ENCODE measurements at regions not wholly inside any gene's neighbourhood (a gene's known extent, or its start where the extent isn't known, plus 50 kb on each side); places are given as distances from the start of the nearest gene placed in this dataset.

DNA sequence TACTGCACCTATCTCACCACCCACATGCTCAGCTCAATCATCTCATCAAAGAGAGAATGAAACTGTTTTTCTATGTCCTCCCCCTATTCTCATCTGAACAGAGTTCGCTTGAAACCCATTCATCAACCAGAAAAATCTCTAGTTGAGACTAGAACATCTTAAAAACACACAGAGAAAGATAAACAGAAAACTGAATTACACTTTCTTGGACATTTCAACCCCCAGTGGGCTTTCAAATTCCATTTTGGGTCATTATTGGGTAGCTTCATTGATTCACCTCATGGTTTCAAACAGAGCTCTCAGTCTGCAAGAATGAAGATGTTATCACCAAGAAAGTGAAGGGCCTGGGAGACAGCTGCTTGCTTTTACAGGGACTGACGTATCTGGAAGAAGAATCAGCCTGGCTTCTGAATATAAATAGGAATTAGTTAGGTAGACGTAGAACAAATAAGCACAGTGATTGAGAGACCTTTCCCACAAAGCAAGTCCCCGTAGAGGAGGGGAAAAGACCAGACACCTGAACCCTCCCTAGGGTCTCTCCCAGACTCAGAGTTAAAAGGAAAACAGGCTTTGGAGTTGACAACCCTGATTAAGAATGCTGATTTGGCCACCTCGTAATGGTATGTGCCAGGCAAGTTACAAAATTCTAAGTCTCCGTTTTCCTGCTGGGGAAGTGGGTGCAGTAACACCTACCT lies 155.7 kb downstream of the BBOX1 start (continued):
- TF ChIP-seq, protein P1, sequence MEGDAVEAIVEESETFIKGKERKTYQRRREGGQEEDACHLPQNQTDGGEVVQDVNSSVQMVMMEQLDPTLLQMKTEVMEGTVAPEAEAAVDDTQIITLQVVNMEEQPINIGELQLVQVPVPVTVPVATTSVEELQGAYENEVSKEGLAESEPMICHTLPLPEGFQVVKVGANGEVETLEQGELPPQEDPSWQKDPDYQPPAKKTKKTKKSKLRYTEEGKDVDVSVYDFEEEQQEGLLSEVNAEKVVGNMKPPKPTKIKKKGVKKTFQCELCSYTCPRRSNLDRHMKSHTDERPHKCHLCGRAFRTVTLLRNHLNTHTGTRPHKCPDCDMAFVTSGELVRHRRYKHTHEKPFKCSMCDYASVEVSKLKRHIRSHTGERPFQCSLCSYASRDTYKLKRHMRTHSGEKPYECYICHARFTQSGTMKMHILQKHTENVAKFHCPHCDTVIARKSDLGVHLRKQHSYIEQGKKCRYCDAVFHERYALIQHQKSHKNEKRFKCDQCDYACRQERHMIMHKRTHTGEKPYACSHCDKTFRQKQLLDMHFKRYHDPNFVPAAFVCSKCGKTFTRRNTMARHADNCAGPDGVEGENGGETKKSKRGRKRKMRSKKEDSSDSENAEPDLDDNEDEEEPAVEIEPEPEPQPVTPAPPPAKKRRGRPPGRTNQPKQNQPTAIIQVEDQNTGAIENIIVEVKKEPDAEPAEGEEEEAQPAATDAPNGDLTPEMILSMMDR (IDR thresholded peaks at IDR 0.05 in 2 of 3, conservative IDR thresholded peaks at IDR 0.05 in 1 of 3; ENCODE audit: borderline replicate concordance in 1 of 3, insufficient read depth in 1 of 3, low read depth in 2 of 3, low read length in 2 of 3), result no peak
- no peak for TF ChIP-seq POLR2AphosphoS5 (IDR thresholded peaks at IDR 0.05; ENCODE audit: low read depth, low read length)
- TF ChIP-seq SRF (IDR thresholded peaks at IDR 0.05; ENCODE audit: low read depth), result no peak
- TF ChIP-seq CBX3 (IDR thresholded peaks at IDR 0.05; ENCODE audit: low read depth), result no peak
- no peak for TF ChIP-seq FOSL1 (IDR thresholded peaks at IDR 0.05; ENCODE audit: low read depth)
- TF ChIP-seq ZNF274 (IDR thresholded peaks at IDR 0.05; ENCODE audit: low read depth, low read length), result no peak
- no peak for TF ChIP-seq EZH2phosphoT487 (IDR thresholded peaks at IDR 0.05; ENCODE audit: borderline replicate concordance)

DNA sequence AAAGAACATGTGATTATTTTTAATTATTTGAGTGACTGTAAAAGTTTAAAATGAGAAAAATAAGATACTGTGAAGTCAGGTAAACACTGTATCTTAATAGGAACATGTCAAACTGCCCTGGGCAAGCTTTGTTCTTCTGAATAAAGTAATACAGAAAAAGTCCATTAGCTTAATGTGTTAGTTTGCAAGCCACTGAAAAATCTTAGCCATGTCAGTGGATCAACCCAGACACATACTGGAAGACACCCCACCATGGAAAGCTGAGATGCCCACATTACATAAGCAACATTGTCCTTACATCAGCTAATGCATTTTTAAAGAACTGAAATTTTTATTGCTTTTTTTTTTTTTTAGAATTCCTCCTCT lies 155.2 kb downstream of the BBOX1 start:
- H3K27ac ChIP-seq (ENCODE audit: low read depth, low read length), result no peak overlapping the region

More for the DNA sequence above, 155.2 kb downstream of the BBOX1 start:
- no peak overlapping the region for H3K4me2 ChIP-seq (ENCODE audit: low read length)
- no TSS peak for BruUV-seq (replicated peaks)
- H3K36me3 ChIP-seq (ENCODE audit: control insufficient read depth in 1 of 2, insufficient read depth in 2 of 2, low read length in 2 of 2), result no peaks in the 10 kb centered on the region
- H3K4me3 ChIP-seq (replicated peaks in 1 of 2; ENCODE audit: low read depth in 1 of 2, low read length in 2 of 2), result no peak overlapping the region
- ATAC-seq, result no peak
- ChIA-PET CTCF (no interaction called here), RAD21 (ENCODE audit: low non-redundant PET in 1 of 2, low total read pairs in 2 of 2, uncharacterized antibody in 2 of 2, unreplicated experiment in 2 of 2) (no interaction called here), POLR2A (no interaction called here)
- intact Hi-C loops (cut with micrococcal nuclease), result no loop called here
- no peaks in the 10 kb centered on the region for H4K20me1 ChIP-seq (ENCODE audit: insufficient read depth)
- H3K27me3 ChIP-seq (ENCODE audit: insufficient read depth, low read length), result peaks cover 10% of the 10 kb centered on the region; the same call in 1 of the 2 replicates
- no peaks in the 10 kb centered on the region for H3K79me2 ChIP-seq (ENCODE audit: insufficient read depth, low read length)
- H3K9ac ChIP-seq (ENCODE audit: low read length), result no peak overlapping the region
- H3K4me1 ChIP-seq (ENCODE audit: control insufficient read depth in 1 of 2, insufficient read depth in 2 of 2, low read length in 2 of 2), result no peaks in the 10 kb centered on the region
- H2AFZ ChIP-seq (ENCODE audit: low read depth, low read length, poor library complexity, severe bottlenecking), result no peak overlapping the region
- TF ChIP-seq CEBPB (IDR thresholded peaks at IDR 0.05; ENCODE audit: low read depth), result no peak
- TF ChIP-seq RAD21 (IDR thresholded peaks at IDR 0.05; ENCODE audit: low read depth), result no peak
- no peak for TF ChIP-seq CBX3 (IDR thresholded peaks at IDR 0.05; ENCODE audit: low read depth)
- TF ChIP-seq SP1 (IDR thresholded peaks at IDR 0.05; ENCODE audit: low read depth), result no peak
- no peak for TF ChIP-seq SIN3A (IDR thresholded peaks at IDR 0.05; ENCODE audit: low read depth)
- TF ChIP-seq, protein P1 (IDR thresholded peaks at IDR 0.05 in 2 of 3, conservative IDR thresholded peaks at IDR 0.05 in 1 of 3; ENCODE audit: borderline replicate concordance in 1 of 3, insufficient read depth in 1 of 3, low read depth in 2 of 3, low read length in 2 of 3), result no peak
- no peak for TF ChIP-seq ZFX (IDR thresholded peaks at IDR 0.05)
- no peaks in the 10 kb centered on the region for H3K9me3 ChIP-seq (ENCODE audit: control insufficient read depth in 1 of 2, insufficient read depth in 1 of 2, low read depth in 1 of 2, low read length in 2 of 2)
- H3K9me2 ChIP-seq (ENCODE audit: insufficient read depth), result no peaks in the 10 kb centered on the region
- DNase-seq (ENCODE audit: low read depth, low spot score), result no peak

Measured in HCT116 (cell line).